CMK (cell line): ENCODE measurements at regions not wholly inside any gene's neighbourhood (a gene's known extent, or its start where the extent isn't known, plus 50 kb on each side); places are given as distances from the start of the nearest gene placed in this dataset.
"Not testable (repeated sequence)": the region's sequence is repeated elsewhere in the genome, so short reads cannot be mapped to it uniquely, and the experiment has no call there.

Experiments used
- DNase-seq: peaks from one replicate; pipeline ENCODE4 v3.0.0-alpha.2; 2010; ENCODE audit warnings: low read depth

DNA sequence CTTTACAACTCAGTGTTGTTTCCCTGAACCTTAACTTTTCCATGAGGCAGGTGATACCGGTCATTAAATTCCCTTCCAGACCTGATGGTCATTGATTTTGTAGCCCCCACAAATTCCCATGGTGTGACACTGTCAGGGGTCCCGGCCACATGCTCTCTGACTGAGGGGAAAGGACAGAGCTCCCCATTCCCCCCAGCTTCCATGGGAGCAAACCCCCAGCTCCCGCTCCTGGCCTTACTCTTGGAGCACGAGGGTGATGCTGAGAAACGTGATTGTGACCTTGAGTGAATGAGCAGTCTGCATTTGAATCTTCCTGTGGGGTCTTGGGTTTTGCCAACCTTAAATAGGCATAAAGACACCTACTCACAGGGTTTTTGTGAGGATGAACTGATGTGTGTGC, 366.8 kb downstream of the RPS6KC1 start:
- no peak for DNase-seq

DNA sequence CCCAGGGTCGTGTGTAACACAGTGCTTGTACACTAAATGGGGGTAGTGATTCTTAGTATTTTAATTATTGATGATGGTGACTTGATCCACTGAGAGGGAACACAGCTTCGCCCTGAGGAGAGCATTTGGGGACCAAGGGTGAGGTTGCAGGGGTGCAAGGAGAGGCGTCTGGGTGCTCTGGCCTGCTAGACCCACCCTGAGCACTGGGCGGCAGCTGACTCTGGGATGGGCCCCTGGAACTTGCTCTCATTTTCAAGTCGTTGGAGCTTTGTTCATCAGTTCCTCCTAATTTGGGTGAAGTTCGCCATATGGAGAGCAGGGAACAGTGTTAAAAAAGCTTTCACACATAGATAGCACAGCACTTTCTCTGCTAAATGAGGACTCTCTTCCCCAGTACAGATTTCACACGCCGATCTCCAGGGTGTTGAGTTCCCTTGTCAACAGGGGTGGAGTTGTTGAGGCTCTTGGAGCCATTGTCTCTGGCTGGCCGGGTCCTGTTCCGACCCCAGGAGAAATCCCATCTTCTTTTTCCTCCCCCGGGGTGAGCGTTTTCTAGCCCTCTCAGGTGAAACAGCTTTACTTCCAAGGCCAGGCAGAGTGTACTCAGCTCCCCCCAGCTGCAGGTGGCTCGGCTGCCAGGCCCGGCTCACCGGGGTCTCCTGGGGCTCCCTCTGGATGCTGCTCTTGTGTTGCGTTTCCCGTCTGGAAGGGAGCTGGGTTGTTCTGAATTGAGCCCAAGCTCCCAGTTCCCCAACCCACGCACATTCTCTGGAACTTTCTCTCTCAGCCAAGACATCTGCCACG, 367.4 kb downstream of the RPS6KC1 start:
- DNase-seq: no peak

DNA sequence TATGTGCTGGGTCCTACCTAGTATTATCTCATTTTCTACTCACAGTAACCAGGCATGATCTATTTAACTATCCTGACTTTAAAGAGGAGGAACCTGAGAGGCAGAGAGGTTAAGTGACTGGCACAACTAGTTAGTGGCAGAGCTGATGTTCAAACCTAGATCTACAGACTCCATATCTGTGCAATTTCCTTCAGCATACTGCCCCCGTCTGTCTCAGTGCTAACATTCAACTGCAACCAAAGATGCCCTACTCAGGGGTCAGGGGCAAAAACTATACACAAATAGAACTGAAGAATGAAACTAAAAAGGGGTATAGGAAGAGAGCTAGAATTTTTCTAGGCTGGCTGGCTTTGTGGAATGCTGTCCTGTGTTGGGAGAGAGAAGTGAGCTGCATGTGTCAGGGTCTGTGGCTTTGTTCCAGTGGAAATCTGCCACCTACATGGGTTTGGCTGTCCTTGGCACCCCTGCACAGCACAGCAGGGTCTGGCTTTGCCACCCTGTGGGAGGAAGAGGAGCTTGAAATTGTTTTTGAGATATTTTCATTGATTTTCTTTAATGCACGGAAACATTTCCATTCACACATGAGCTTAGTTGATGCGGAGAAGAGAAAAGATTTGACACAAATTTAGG, 368.5 kb downstream of the RPS6KC1 start:
- no peak for DNase-seq

DNA sequence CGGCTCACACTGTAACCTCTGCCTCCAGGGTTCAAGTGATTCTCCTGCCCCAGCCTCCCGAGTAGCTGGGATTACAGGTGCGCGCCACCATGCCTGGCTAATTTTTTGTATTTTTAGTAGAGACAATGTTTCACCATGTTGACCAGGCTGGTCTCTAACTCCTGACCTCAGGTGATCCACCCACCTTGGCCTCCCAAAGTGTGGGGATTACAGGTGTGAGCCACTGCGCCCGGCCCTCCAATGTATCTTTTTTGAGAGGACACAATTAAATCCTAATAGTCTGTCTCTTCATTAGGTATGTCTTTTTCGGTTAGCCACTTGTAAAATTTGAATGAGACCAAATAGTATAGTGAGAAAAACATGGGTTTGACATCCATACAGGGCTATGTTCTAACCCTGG, 370.1 kb downstream of the RPS6KC1 start:
- not testable (repeated sequence) for DNase-seq

DNA sequence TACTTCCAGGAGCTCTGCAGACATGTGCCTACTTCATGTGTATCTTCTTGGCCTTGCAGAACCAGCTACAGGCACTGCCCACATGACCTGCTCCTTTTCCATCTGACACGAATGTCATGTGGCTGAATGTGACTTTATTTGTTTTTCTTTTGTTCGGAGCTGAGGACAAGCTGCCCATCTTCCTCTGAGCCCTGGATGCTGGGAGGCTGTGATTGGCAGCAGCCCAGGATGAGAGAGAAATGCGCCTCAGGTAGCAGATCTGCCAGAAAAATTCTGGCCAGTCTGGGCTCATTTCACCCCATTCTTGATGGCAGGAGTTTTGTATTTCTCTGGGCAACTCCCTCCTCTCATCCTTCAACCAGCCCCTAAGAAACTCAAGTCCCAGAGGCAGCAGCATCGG, 372.0 kb downstream of the RPS6KC1 start:
- DNase-seq: no peak

DNA sequence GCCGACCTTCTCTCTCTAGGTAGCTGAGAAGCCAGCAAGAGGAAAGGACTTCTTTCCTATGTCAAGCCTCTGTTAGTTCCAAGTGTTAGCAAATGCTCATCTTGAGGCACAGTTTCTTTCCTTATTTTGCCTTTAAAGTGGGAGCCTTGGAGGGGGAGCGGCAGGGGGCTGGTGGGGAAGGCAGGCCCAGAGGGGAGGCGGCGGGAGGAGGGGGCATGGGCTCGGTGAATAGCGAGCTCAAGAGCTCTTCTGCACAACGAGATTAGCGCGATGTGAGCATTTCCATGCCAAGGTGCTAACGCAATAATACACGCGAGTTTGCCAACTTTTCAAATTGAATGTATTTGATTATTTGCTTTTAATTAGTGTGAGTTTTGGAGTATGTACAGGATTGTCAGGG, 372.6 kb downstream of the RPS6KC1 start:
- DNase-seq: no peak

DNA sequence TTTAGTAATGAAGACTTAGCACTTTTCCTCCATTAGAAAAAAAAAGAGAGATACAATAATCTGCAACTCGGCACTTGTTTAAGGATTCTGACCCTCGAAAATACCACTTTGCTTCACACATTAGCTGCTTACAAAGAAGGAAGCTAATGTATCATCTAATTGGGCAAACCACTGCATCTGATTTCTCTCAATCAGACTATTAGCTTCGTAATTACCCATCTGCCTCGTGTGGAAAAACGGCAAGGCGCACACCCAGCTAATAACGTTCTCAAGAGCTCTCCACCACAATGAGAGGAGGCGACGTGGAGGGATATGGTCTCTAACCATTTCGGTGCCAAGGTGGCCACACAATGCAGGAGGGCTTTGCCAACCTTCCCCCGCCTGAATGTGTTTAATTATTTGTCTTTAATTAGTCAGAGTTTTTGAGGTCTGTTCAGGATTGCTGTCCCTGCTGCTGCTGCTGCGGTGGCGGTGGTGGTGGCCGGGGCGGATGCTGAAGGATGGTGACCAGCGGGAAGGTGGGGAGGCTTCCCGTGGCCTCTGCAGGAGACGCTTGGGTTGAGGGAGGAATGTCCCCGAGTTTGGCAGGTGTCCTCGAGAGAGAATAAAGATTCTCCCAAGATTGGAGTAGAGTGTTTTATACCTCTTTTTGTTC, 374.5 kb downstream of the RPS6KC1 start:
- no peak for DNase-seq

DNA sequence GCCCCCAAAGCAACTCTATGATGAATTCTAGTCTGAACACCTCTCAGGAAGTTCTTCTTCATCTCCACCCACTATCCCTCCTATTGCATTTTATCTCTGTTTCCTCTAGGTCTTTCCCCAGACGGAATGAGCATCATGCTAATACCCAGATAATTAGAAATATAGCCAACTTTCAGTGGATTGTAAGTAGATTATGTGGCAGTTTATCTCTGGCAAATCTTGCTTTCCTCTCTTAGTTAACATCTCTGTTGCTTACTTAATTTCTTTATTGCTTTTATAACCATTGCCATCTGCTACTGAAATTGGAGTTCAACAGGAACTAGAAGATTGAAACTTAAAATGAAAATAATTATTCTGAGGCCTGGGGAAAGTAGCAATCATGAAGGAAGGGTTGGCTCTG, 378.6 kb downstream of the RPS6KC1 start:
- DNase-seq: no peak

DNA sequence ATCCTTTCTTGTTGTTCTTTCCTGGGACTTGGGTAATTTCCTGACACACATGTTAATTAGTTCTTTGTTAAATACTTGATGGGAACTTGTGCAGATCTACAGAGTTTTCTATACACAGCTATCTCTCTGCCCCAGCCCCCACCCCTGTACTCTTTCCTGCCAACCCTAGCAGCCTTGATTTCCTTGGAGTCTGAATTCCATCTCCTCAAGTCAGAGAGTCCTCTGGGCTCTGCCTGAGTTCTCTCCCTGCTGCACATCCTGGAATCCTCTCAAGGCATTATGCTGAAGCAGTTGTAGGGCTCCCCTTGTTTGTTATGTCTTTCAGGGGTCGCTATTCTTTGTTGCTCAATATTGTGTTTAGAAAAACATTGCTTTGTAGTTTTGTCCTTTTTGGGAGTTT, 384.7 kb downstream of the RPS6KC1 start:
- DNase-seq: no peak

DNA sequence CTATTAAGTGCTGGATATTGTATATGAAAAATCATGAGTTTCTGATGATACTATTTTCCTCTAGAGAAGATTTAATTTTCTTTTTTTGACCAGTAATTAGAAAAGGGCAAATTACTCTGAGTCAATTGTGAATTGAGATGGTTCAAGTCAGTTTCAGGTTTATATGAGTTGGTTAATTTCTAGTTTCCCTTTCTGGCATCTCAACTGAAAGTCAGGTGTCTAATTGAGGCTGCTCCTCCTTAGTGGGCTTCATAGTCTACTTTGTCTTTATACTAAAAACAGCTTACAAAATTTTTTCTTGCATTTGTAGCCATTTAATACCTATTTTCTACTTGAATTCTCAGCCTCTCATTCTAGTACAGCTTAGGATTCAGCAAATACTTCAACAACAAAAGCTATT, 387.3 kb downstream of the RPS6KC1 start:
- no peak for DNase-seq

DNA sequence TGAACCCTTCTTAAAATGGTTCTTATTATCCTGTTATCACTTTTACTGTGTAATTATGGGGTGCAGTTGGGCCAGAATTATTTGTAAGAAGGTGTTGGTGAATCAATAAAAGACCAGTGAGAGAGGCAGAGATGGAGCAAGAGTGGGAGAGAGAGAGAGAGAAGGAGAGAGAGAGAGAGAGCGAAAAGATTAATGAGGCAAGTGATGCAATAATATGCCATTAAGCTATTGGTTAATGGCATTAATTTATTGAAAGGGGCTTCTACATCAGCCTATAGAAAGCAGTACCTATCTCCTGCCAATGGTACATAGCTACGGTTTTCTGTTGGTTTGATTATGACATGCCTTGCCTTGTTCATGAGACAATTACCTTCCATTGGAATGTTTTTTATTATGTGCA, 388.7 kb downstream of the RPS6KC1 start:
- no peak for DNase-seq

DNA sequence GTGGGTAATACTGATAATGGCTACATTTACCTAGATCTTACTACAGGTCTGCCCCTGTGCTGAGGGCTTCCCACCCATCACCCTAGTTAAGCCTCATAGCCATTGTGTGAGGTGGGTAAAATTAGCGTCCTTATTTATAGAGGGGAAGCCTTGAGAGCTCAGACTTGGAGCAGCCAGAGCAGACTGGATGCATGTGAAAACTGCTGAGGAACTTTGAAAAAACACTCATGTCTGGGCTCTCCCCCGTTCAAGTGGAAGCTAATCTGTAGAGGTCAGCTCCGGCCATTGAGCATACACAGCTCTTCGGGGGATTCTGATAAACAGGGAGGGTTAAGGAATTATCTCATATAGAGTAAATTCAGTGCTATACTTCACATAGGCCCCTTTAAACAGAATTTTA, 389.7 kb downstream of the RPS6KC1 start:
- DNase-seq: no peak

DNA sequence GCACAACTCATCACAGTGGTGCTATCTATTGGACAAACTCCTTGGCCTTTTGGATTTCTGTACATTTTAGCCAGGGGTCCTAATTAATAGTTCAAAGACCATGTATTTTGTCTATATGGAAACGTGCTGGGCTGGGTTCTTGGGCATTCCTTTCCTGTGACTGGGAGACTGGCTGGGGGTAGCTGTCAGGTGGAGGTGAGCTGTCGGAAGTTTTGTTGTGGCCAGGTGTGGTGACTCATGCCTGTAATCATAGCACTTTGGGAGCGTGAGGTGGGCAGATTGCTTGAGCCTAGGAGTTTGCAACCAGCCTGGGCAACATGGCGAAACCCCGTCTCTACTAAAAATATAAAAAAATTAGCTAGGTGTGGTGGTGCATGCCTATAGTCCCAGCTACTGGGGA, 392.4 kb downstream of the RPS6KC1 start:
- DNase-seq: no peak

DNA sequence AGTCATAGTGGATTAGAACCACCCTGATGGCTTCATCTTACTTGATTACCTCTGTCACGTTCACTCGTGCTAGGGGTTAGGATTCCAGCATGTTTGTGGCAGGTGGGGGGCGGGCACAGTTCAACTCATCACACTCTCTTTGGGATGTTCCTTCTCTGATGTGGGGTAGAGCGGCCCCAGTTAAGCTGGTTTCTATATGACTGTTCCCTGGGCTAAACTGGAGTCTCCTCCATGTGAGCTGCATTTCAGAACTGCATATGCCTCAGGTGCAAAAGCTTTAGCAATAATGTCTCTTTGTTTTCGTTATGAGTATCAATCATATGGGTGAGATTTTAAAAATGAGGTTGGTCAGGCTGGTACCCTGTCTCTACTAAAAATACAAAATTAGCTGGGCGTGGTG, 393.2 kb downstream of the RPS6KC1 start:
- no peak for DNase-seq

DNA sequence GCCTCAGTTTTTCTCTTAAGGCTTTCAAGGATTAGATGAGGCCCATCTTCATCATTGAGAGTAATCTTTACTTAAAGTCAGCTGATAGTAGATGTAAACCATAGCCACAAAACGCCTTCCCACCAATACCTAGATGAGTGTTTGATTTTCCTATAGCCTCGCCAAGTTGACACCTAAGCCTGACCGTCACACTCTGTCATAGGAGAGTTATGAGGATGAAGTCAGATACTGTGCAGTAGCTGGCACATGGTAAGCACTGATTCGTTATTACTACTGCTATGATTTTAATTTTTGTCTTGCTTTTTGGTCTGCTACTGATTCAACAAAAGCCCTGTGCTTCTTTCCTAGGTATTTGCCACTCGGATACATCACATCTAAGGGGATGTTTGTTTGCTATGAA, 395.5 kb downstream of the RPS6KC1 start:
- no peak for DNase-seq

DNA sequence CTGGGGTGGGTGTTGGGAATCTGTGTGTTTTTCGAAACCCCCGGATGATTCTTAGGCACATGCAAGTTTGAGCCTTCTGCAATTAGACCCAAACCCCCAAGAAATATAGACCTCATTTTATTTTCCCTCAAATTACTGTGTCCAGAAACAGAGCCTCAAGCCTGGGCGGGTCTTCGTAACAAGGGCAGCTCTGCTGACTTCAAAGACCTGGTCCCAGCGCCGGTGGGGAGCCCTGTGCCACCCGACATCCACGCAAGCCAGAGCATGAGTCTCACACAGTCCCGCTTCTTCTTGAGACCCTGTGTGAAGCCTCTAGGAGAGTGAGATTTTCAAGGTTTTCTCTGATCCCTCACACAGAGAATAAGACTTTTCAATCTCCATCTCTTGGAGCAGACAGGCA, 397.3 kb downstream of the RPS6KC1 start:
- no peak for DNase-seq

DNA sequence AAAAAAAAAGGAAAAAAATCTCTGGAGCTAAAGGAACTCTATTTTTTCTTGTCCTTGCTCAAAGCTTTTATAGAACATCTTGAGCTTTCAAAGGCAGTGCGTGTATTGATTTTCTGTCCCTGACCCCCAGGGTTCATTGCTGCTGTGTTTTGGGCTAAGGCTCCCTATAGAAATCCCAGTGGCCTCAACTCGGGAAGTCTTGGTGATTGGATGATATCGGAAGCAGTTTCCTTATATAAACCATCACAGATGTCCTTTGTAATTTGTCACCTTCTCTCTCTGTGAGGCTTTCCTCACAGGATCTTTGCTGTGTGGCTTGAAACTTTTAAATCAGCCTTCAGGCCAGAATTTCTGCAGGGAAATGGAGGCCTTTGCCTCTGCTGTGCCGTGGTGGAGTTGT, 397.7 kb downstream of the RPS6KC1 start:
- DNase-seq: no peak

DNA sequence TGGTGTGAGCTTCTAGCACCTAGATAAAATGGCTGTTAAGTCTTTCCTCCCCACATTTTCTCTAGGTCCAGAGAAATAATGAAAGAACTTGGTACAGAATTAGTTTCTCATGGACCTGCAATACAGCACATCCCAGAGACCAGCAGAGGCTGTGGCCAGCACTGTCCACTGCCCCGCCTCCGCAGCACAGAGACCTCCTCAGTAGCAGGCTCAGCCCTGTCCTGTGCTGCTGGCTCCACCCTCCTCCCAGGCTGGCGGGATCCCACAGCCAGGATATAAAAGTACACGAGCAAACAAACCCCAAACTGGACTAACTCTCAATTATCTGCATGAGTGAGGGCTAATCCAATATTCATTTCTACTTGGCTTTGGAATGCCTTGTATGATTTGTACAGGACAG, 401.5 kb downstream of the RPS6KC1 start:
- DNase-seq: no peak

DNA sequence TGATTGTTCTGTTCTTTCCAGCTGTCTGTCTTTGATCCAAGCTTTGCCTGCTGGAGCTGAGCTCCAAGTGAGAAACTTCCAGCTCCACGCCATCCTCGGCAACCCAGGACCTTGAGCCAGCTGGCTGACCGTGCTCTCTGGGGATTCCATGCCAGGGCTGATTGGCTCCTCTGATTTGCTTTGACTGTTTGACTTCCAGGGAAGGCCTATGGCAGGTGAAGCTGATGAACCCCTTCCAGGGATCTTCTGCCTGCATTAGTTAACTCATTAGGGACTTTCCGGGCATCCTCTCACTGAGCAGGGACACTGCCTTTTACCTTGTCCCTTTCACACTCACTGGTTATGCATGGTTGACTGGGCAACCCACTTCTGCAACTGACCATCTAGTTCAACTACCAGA, 406.1 kb downstream of the RPS6KC1 start:
- no peak for DNase-seq

DNA sequence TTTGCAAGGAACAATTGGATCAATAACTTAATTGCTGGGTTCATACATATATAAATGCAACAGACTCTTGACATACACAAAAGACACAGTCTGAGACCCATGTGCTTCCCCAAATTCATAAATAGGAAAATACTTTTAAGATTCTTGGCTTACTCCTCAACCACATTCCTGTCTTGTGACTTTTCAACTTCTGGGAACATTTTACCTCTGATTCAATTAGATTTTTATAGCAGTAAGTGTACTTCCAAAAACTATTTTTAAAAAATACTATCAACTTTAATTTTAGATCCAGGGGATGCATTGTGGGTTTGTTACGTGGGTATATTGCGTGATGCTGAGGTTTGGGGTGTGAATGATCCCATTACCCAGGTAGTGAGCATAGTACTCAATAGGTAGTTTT, 406.7 kb downstream of the RPS6KC1 start:
- DNase-seq: no peak

DNA sequence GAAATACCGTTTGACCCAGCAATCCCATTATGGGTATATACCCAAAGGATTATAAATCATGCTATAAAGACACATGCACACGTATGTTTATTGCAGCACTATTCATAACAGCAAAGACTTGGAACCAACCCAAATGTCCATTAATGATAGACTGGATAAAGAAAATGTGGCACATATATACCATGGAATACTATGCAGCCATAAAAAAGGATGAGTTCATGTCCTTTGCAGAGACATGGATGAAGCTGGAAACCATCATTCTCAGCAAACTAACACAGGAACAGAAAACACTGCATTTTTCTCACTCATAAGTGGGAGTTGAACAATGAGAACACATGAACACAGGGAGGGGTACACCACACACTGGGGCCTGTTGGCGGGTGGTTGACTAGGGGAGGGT, 411.3 kb downstream of the RPS6KC1 start:
- DNase-seq: not testable (repeated sequence)

DNA sequence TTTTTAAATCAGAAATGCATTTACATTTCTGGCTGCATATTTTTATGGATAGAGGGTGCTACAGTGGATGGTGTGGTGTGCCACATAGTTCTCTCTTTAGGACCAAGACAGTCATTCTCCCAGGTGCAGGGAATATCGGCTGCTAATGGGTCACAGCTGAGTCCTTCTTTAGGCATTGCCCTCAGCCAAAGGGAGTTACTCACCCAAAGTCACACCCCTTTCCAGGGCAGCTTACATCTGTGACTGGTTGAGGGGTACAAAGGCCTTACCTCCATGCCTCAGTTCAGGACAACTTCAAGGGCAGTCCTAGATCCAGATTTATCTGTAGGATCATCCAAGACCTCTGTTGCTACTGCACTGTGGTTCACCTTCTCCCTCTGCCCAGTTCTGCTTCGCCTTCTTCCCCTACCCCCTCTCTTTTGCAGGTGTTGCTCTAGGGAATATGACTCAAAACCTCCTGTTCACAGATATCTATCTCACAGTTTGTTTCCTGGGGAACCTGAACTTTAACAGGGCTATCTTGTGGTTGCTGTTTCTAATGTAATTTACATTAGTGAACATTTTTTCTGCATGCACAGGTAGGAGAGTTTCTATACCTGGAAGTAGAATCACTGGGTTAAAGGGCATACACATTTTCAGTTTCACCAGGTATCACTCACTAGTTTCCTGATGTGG, 413.9 kb downstream of the RPS6KC1 start:
- DNase-seq: no peak

DNA sequence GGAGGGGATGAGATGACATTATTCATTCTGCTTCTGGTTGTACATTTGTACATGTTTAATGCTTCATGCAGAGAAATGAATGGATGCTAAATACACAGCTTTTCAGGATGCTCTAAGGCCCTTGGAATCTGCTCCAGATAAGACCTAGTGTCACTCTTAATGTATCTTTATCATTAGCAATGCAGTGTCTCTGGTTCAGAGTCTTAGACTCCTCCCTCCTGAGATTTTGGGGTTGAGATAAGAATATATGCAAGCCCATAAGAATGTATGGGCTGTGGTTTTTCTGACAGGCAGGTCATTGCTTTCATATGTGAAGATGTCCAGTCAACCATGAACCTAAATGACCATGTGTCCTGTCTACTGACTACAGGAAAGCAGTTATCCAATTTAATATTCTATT, 415.5 kb downstream of the RPS6KC1 start:
- DNase-seq: no peak
